ENCODE measurements at regions not wholly inside any gene's neighbourhood (a gene's known extent, or its start where the extent isn't known, plus 50 kb on each side); places are given as distances from the start of the nearest gene placed in this dataset.

DNA sequence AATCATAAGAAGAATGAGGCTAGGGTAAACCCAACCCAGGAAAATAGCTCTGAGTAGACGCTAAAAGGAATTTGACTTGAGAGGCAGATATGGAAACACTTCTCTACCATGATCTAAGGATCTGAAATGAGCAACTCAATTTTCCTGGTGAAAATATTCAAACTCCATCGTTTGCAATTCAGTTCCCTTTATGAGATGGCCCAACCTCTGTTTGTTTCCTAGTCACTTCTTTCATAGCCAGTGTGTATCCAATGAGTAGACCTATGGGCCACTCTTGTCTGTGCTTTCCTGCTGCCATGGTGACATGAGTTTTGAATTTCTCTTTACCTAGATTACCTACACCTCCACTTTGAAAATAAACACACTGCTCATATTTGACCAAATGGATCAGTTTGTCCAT is 176.2 kb upstream of the GPRIN3 start:
- no peak for TF ChIP-seq CTCF (IDR thresholded peaks at IDR 0.05; ENCODE audit: low read depth, low read length)
- TF ChIP-seq EZH2phosphoT487 (IDR thresholded peaks at IDR 0.05; ENCODE audit: low read depth): no peak
